CD4-positive, alpha-beta T cell treated with Interleukin-12 subunit alpha and Interleukin-12 subunit beta, for 1 hour (primary cell): ENCODE measurements at regions not wholly inside any gene's neighbourhood (a gene's known extent, or its start where the extent isn't known, plus 50 kb on each side); places are given as distances from the start of the nearest gene placed in this dataset.
"Not testable (repeated sequence)": the region's sequence is repeated elsewhere in the genome, so short reads cannot be mapped to it uniquely, and the experiment has no call there.

Experiments
- DNase-seq: peaks from one replicate; pipeline ENCODE4 v3.0.0-alpha.2; 2020

GRCh38 chr2:145380436-145381017, 860.6 kb upstream of the ZEB2 start:
- no peak for DNase-seq

GRCh38 chr2:145379934-145380333, 860.0 kb upstream of the ZEB2 start:
- no peak for DNase-seq

- DNase-seq: no peak
Observed at GRCh38 chr2:145374165-145374564, 854.2 kb upstream of the ZEB2 start.

- not testable (repeated sequence) for DNase-seq
Observed at GRCh38 chr2:145367334-145367733, 847.4 kb upstream of the ZEB2 start.

- no peak for DNase-seq
Observed at GRCh38 chr2:145366341-145366740, 846.4 kb upstream of the ZEB2 start.

- no peak for DNase-seq
Observed at GRCh38 chr2:145360129-145360790, 840.3 kb upstream of the ZEB2 start.

- DNase-seq: no peak
Observed at GRCh38 chr2:145359561-145359960, 839.6 kb upstream of the ZEB2 start.

- DNase-seq: no peak
Observed at GRCh38 chr2:145356056-145356455, 836.1 kb upstream of the ZEB2 start.

- DNase-seq: no peak
Observed at GRCh38 chr2:145352484-145352883, 832.6 kb upstream of the ZEB2 start.

- no peak for DNase-seq
Observed at GRCh38 chr2:145351864-145352425, 832.0 kb upstream of the ZEB2 start.

- DNase-seq: no peak
Observed at GRCh38 chr2:145350011-145350410, 830.1 kb upstream of the ZEB2 start.

GRCh38 chr2:145344076-145344724, 824.3 kb upstream of the ZEB2 start:
- DNase-seq: no peak

GRCh38 chr2:145343287-145343686, 823.4 kb upstream of the ZEB2 start:
- DNase-seq: no peak

GRCh38 chr2:145341536-145341935, 821.6 kb upstream of the ZEB2 start:
- no peak for DNase-seq

- DNase-seq: no peak
Observed at GRCh38 chr2:145339646-145340045, 819.7 kb upstream of the ZEB2 start.

GRCh38 chr2:145332210-145332898, 812.4 kb upstream of the ZEB2 start:
- DNase-seq: no peak

GRCh38 chr2:145329971-145330370, 810.1 kb upstream of the ZEB2 start:
- no peak for DNase-seq

GRCh38 chr2:145325485-145325884, 805.6 kb upstream of the ZEB2 start:
- DNase-seq: no peak

GRCh38 chr2:145324748-145325147, 804.8 kb upstream of the ZEB2 start:
- DNase-seq: no peak

GRCh38 chr2:145323512-145323911, 803.6 kb upstream of the ZEB2 start:
- DNase-seq: peak; percentile 6

- no peak for DNase-seq
Observed at GRCh38 chr2:145321344-145321743, 801.4 kb upstream of the ZEB2 start.

- DNase-seq: no peak
Observed at GRCh38 chr2:145316496-145316895, 796.6 kb upstream of the ZEB2 start.

GRCh38 chr2:145315053-145315452, 795.1 kb upstream of the ZEB2 start:
- no peak for DNase-seq
